NCI-H1105 treated with DMSO at 0.1 percent for 48 hours (cell line): ENCODE measurements at regions not wholly inside any gene's neighbourhood (a gene's known extent, or its start where the extent isn't known, plus 50 kb on each side); places are given as distances from the start of the nearest gene placed in this dataset.

Experiments
- DNase-seq: peaks from one replicate; lab custom pipeline; 2025; lab: John Stamatoyannopoulos, UW

DNA sequence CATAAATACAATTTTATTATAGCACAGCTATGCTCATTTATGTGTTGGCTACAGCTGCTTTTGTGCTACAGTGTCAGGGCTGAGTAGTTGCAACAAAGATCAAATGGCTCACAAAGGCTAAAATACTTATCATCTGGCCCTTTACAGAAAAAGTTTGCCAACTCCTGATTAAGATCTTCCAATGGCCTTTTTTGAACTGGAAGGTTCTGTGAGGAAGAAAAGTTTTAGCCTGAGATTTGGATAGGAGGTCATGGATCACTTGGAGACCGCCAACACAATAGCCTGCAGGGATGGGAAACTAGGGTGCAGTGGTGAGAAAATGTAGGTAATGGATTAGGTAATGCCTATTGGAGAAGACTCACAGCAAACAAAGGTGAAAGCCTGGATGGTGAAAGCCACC lies 169.8 kb downstream of the NOC3L start:
- no peak for DNase-seq

DNA sequence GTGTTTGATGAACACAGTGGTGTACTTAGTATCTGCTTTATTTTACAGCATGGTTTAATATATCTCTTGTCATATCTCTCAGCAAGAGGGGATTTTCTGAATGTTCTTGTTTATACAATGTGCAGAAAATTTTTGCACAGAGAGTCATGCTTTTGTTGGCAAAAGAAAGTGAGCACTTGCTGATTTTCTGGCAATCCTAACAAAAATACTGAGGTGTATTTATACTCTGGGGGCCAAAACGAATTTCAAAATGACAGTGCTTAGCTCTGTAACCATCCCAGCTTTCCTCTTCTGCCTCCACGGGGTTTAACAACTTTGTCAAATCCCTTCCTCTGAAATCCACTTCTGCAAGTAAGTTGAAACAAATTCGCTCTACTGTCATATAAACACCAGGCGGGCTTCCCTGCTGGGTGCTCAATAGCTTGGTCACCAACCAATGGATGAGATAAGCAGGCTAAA lies 169.2 kb downstream of the NOC3L start:
- DNase-seq = no peak

DNA sequence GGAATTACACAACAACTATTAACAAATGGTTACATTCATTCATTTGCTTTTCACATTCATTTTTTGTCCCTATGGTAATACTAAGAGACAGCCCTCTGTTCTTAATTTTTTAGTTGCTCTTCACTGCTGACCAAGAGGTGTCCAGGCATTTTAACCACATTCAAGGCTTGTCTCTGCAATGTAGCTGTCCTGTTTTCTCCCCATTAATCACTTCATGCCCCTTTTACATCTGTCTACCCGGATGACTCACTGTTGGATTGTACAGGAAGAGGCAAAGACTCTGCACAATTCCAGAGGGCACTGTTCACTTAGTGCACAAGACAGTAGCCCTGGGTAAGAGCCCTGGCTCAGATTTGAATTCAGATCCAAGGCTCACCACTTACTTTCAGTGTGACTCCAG lies 168.5 kb downstream of the NOC3L start:
- no peak for DNase-seq

DNA sequence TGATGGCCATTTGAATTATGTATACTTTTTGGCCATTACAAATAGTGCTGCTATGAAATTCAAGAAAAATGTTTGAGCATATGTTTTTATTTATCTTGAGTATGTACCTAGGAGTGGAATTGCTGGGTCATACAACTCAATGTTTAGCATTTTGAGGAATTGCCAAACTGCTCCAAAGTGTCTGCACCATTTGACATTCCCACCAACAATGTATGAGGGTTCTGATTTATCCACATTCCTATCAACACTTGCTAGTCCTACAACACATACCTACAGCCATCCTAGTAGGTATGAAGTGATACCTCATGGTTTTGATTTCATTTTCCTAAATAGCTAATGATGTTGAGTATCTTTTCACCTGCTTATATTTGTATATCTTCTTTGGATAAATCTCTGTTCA lies 165.5 kb downstream of the NOC3L start:
- DNase-seq = no peak

DNA sequence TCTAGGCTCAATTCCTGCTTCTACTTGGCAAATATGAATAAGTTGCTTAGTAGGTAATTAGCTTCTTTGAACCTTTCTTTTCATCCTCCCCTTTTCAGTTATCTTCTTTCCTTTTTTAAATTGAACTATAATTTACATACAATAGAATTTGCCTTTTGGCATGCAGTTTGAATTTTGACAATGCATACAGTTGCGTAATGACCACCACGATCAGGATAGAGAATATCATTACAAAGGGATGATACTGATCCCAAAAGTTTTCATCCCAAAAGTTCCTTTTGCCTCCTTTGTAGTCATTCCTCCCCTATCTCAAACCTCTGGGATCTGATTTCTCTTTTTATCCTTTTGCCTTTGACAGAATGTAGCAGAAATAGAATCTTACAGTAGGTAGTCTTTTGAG lies 164.4 kb downstream of the NOC3L start:
- DNase-seq = no peak

DNA sequence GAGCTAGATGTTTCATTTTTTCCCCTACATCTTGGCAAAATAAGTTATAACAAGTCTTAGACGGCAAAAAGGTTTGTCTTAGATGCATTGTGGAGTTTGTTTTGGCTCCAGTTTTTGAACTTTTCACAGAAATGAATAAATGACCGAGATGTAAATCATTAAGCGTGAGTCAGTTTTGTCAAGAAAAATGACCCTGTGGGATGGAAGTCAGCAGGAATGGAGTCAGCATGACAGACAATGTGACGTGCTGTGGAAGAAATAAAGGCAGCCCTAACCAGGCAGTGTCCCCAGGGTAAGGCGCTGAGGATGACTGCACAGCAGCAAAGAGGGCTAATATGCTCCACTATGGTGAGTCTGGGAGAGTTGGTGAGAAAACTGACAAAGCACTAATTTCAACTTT lies 163.2 kb downstream of the NOC3L start:
- no peak for DNase-seq

DNA sequence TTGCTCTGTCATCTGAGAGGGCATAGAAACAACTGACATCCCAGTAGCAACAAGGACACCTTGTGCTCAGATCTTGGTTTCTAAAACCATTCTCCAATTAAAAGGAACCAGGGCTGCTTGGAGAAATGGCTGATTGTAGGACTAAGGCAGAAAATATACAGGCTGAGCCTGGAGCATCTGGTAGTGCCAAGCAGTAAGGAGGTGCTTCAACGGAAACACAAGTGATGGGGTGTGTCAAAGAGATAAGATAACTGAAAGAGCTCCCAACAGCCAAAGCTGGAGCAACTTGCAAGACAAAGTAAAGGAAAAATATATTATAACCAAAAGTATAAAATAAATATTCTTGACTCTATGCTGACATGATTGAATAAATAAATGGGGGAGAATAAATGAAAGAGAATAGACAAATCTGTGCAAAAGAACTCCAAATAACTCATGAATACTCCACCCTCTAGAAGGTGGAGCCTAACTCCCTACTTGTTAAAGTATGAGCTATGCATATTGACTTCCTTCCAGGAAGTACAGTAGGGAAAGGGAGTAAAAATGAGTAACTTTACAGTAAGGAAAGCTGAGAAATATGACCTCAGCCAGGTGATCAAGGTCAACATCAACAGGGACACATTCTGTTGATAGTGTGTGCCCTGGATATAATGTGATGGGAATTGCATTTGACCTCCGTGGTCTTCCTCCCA lies 162.4 kb downstream of the NOC3L start:
- DNase-seq = no peak

DNA sequence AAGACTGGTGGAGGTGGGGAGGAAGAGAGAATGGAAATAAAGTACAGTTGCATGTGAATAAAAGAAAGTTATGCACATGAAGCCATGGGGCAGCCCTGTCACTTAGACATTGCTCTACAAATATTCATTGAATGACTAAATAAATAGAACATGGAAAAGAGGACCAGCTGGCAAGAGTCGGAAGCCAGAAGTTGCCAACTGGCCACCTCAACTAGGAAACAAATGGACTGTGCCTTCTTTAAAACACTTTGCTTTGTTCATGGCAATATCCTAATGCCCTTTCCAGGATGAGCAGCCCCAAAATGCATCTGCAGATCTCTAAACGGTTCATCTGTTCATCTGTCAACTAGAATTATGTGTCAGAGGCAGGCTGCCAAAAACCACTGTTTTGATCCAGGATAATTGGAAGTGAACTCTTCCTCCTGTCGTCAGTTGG lies 157.3 kb downstream of the NOC3L start:
- DNase-seq = no peak

DNA sequence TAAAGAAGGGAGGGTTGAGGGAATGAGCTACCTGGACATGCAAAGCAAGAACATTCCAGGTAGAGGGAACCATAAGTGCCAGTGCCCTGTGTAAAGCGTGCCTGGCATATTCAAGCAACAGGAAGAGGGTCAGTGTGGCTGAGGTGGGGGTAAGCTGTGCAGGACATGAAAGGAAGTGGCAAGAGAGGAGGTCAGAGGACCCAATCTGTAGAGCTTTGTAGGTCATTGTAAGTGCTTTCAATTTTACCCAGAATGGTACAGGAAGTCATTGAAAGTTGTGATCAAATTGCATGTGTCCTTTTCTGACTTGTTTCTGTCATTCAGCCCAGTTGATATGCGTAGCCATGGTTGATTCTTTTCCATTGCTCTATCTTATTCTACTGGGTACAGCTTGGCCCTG lies 156.6 kb downstream of the NOC3L start:
- no peak for DNase-seq

DNA sequence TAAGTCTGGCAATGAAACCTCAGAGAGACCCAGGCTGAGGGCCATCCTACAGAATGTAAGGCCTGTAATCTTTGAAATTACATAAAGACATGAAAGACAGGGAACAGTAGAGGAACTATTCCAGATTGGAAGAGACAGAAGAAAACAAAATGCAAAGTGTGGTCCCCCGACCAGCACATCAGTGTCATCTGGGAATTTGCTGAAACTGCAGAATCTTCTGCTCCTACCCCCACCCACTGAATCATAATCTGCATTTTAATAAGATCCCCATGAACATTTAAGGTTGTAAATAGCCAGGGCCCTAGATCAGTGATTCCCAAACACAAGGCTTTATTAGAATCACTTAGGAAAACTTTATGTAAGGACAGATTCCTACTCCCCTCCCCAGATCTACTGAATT lies 154.4 kb downstream of the NOC3L start:
- no peak for DNase-seq

DNA sequence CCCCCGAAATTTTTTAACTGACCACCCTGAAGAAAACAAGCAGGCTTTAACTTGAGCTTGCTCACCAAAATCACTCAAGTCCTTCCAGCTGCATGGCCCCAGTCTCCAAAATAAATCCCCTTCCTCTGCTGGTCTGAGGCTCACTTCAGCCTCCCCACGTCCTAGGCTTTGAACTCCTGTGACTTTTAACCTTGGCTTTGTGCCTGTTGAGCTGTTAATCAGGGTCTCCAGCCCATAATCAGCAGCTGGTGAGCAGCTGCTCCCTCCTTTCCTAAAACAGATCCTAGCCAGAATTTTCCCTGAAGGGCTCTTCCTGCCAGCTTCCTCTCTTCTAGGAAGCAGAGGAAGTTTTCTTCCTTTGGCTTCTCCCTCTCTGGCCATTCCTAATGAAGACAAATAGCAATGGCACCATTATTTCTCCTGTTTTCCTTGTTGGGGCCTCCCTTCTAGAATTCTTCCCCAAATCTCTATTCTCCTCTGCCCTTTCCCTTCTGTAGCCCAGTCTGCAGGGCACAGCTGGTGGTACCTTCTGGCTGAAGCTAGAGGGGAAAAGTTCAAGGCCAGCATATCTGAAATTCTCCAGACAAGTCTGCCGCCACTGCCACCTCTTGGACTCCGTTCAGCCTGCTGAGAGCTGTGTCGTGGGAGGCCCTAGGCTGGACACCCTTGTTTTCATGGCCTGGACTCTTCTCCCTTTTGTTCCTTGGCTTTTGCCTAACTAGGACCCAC lies 152.1 kb downstream of the NOC3L start:
- no peak for DNase-seq

DNA sequence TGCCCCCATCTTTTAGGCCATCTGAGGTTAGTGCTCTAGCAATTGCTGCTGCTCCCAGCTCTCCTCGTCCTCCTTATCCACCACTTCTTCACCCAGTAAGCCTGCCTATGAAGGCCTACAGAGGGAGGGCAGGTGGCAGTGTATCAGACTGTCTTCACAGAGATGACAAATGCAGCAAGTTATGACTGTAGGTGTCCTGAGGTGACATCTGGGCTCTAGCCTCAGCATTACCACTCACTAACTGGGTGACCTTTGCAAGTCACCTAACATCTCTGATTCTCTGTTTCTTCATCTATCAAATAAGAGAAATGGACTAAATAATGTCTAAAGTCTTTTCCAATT lies 151.6 kb downstream of the NOC3L start:
- no peak for DNase-seq

DNA sequence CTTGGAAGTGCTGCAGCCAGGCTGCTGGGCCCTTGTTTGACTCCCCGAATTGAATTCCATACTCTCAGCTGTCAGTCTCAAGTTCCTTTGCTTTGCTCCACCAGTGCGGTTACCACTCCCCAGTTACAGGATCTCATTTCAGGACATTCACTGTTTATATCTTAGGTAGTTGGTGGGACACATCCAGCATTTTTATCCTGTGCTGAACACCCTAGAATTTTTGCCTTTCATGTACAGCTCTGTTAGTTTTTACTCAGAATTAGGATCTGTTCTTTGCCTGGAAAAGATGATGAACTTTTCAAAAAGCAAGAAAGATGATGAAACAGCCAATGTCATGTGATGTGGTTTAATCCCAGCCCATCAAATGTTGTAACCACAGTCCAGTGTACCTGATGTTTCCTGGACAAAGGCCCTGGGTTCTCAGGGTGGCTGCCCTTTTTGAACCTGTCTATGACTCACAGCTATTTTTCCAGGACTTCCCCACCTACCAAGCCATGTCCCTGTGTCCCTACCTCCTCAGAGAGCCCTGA lies 149.7 kb downstream of the NOC3L start:
- DNase-seq = no peak

DNA sequence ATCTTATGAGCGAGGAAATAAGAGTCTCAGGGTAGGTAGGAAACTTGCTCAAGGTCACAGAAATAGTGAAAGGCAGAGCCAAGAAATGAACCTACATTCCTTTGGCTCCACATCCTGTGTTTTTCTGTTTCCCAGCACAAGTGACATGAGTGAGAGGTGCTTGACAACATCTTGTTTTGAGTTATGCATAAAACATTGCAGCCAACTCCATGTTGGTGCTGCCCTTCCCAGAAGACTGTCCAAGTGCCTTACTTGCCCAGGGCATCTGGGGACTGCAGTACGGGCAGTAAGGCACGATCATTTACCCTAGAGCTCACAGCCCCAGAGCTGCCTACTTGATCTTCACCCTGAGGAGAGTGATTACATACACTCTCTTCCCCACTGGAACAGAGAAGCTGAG lies 148.8 kb downstream of the NOC3L start:
- no peak for DNase-seq

DNA sequence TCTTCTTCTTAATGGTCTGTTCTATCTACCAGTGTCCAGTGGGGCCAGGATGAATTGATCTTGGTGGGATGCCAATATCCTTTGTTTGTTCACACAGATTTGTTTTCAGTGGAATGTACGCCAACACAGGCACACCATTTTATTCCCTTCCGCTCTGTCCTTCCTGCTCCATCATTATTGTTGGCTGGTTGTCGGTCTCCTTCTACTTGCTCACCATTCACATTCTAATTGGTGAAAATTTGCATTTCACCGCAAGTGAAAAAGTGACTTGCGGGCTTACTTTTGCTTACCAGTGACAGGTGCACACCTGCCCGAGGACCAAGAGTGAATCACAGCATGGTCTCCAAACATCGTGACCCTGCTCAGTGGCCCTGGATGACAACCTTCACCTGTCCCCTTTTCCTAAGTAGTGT lies 148.3 kb downstream of the NOC3L start:
- no peak for DNase-seq

DNA sequence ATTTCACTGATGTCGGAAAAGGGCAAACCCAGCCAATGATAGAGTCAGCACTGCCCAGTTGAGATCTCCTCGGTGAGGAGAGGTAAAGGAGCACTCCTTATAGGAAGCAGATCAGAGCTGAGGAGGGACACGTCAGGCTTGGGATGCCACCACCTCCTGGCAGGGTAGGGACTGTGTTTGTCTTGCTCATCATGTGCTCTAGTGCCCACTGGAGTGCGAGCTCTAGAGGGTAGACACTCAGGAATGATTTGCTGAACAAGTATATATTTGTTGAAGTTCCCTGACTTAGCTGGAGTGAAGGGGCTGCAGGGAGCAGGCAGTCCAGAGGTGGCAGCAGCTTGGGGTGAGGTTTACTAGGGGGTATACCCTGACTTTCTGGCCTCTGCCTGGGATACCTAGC lies 146.5 kb downstream of the NOC3L start:
- DNase-seq = no peak

DNA sequence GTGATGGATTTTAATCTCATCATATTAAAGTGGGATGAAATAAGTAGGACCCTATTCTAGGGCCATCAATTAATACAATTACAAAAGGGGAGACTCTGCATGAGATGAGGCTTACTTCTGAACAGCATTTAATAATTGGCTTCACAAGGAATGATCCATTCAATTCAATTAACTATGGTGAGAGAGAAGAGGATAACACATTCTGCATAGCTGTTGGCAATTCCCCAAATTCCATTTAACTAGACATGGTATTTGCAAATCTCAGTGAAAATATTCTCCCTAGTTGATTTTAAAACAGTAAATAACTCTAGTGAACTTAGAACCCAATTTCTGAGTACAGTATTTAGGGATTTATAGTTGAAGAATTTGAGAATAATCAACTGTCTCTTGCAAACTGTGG lies 145.3 kb downstream of the NOC3L start:
- DNase-seq = no peak

DNA sequence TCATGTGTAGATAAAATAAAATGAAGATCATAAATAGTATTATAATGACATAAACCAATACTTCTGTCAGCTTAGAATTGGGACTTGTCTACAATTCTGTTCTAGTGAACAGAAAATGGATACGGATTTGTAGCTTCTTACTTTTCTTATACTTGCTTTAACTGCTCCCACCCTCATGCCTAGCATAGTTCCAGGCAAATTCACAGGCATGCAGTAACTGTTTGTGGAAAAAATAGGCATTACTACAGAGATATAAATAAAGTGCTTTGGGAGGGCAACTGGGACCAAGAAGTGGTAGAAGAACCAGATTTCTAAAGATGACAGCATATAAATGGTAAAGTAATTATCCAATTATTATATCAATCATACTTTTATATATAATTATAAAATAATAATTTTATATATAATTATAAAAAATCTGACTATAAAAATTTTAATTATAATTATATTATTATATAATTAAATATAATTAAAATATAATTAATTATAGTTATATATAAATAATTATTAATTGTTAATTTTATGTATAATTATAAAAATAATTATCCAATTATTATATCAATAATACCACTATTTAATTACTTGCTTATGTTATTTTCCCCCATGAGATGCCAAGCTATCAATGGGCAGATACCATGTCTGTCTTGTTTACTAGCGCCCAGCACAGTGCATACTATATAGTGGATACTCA lies 144.1 kb downstream of the NOC3L start:
- no peak for DNase-seq

DNA sequence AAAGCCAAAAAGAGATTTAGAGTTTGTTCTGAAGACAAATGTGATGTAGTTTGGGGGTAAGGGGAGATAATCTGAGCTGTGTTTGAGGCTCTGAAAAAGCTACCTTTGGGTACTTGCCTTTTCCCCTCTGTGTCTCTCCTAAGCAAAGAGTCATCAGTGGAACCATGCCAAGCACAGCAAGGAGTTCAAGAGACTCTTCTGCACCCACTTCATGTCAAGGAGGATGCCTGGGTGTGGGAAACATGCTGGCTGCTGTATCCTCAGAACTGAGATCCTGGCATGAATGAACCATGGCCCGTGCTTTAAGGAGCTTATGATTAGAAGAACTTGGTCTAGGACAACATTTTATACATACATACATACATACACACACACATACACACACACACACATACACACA lies 142.9 kb downstream of the NOC3L start:
- no peak for DNase-seq

DNA sequence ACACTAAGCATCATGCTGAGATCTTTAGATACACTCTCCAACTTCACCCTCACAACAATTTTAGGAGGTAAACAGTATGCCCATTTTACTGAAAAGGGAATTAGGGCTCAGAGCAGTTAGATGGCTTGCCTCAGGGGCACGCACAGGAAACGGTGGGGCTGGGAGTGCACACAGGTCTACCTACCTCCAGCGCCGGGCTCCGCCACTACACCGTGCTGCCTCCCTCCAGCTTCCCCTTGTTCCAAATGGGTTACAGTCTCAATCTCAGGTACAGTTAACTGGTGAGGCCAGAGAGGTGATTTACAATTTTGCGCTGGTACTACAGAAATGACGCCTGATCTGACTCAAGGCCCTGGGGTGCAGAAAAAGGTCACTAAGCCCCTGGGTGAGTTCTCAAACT lies 142.0 kb downstream of the NOC3L start:
- no peak for DNase-seq

DNA sequence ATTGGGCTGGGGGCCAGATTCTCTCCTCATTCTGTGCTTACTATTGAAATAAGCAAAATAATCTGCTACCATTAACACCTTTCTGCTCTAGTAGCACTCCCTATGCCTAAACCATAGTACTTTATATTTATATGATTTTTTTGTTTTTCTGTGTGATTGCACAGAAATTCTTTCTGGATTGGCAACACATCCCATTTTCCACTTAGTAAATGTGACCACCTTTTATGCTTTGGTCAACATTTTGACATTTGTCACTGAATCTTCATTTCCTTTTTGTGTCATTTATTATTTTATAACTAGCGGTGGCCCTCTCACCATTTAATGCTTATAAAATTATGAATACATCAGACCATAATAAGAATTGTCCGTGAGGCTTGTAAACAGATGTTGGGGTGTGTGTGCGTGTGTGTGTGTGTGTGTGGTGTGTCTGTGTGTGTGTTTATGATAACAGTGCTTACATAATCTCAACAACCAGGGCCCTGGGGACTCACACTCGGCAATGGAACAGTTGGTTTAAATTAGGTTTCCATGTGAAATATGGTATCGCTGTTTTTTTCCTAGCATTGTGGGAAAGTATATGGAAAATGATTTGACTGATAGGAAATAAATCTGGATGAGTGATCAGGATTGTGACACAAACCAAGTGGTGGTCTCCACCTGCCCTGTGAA lies 138.9 kb downstream of the NOC3L start:
- no peak for DNase-seq

DNA sequence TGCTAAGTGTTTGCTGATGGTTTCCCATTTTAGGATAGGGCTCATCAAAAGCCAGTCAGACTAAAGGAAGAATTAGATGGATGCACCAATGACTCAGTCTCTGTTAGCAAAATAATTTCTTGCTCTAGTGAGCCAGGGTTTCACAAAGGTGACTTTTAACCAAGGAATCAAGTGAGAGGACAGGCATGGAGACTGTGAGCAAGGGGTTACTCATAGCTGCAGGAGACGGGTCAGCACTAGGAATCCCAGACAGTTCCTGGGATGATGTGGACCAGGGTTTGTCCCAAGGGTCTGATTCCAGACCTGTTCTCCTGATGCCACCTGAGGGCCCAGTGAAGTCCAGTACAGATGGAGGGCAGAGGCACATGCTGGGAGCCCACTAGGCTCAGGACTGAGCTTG lies 138.1 kb downstream of the NOC3L start:
- DNase-seq = no peak

DNA sequence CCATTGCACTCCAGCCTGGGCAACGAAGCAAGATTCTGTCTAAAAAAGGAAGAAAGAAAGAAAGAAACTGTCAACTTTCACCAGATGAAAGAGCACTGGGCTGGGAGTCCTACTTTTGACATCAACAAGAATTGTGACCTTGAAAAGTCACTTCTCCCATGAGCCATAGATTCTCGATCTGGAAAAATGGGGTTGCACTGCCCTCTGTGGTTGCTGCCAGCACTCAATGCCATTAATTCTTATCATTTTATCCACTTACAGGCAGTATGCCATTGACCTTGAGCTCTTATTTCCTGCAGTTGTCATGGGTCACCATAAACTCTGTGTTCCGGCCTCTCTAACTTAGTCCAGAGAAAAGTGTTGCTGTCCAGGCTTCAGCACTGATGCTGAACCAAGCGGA lies 137.2 kb downstream of the NOC3L start:
- no peak for DNase-seq
